MM.1S (cell line): ENCODE measurements at regions not wholly inside any gene's neighbourhood (a gene's known extent, or its start where the extent isn't known, plus 50 kb on each side); places are given as distances from the start of the nearest gene placed in this dataset.

Experiments
- DNase-seq: peaks from one replicate; pipeline ENCODE4 v3.0.0-alpha.2; 2015
- H2AFZ ChIP-seq: fragments of 300-600 bp; sonication (generic); 2 replicates; pipeline ENCODE4 v1.6.0; 2016; ENCODE audit warnings: antibody characterized with exemption, low read length
- H3F3A ChIP-seq: fragments of 300-600 bp; sonication (generic); 2 replicates; pipeline ENCODE4 v1.6.1; 2016; ENCODE audit warnings: mild to moderate bottlenecking, antibody characterized with exemption, low read length, moderate library complexity, mixed read lengths; ENCODE audit not compliant: insufficient read depth
- H3K27ac ChIP-seq: fragments of 300-600 bp; sonication (generic); 2 replicates; pipeline ENCODE4 v1.5.1; 2016; ENCODE audit warnings: mild to moderate bottlenecking, low read length
- H3K27me3 ChIP-seq: fragments of 300-600 bp; sonication (generic); replicated peaks from 2 replicates; pipeline ENCODE4 v1.6.0; 2016; ENCODE audit warnings: low read length; ENCODE audit not compliant: insufficient read depth
- H3K36me3 ChIP-seq: fragments of 300-600 bp; sonication (generic); replicated peaks from 2 replicates; pipeline ENCODE4 v1.6.1; 2016; ENCODE audit warnings: mild to moderate bottlenecking, low read length, mixed read lengths; ENCODE audit not compliant: insufficient read depth
- H3K4me1 ChIP-seq: fragments of 300-600 bp; sonication (generic); 2 replicates; pipeline ENCODE4 v1.6.1; 2016; ENCODE audit warnings: low read length, mixed read lengths
- H3K4me2 ChIP-seq: fragments of 300-600 bp; sonication (generic); 2 replicates; pipeline ENCODE4 v1.6.0; 2016; ENCODE audit warnings: low read depth, low read length
- H3K4me3 ChIP-seq: fragments of 300-600 bp; sonication (generic); 2 replicates; pipeline ENCODE4 v1.5.1; 2016; ENCODE audit warnings: low read length, mixed read lengths
- H3K79me2 ChIP-seq: fragments of 300-600 bp; sonication (generic); 2 replicates; pipeline ENCODE4 v1.6.1; 2016; ENCODE audit warnings: mixed run types, low read length, mixed read lengths
- H3K9ac ChIP-seq: fragments of 300-600 bp; sonication (generic); 2 replicates; pipeline ENCODE4 v1.6.1; 2016; ENCODE audit warnings: low read length, mixed read lengths
- H3K9me2 ChIP-seq: fragments of 300-600 bp; sonication (generic); replicated peaks from 2 replicates; pipeline ENCODE4 v1.6.1; 2016; ENCODE audit warnings: mild to moderate bottlenecking, low read length, mixed read lengths; ENCODE audit not compliant: insufficient read depth
- H3K9me3 ChIP-seq: fragments of 300-600 bp; sonication (generic); replicated peaks from 2 replicates; pipeline ENCODE4 v1.6.1; 2016; ENCODE audit warnings: mild to moderate bottlenecking, low read length, mixed read lengths; ENCODE audit not compliant: insufficient read depth
- H4K20me1 ChIP-seq: fragments of 300-600 bp; sonication (generic); 2 replicates; pipeline ENCODE4 v1.6.1; 2016; ENCODE audit warnings: mild to moderate bottlenecking, low read length, moderate library complexity, mixed read lengths; ENCODE audit not compliant: insufficient read depth
- CTCF ChIP-seq: fragments of 300-600 bp; sonication (generic); IDR thresholded peaks from 2 replicates; pipeline ENCODE4 v1.5.1; 2016; ENCODE audit warnings: antibody characterized with exemption, low read length, mixed read lengths
- EZH2 ChIP-seq: fragments of 300-600 bp; sonication (generic); optimal IDR thresholded peaks from 2 replicates; pipeline ENCODE3; 2017; ENCODE audit warnings: low read depth, mild to moderate bottlenecking, antibody characterized with exemption, low read length, mixed read lengths
- EZH2phosphoT487 ChIP-seq: fragments of 300-600 bp; sonication (generic); IDR thresholded peaks from 2 replicates; pipeline ENCODE4 v1.6.1; 2018; ENCODE audit warnings: antibody characterized with exemption, low read length

- no peak for DNase-seq
- no peak overlapping the region for H3K4me3 ChIP-seq
- H3K4me2 ChIP-seq, result no peak overlapping the region
- H3K4me1 ChIP-seq, result no peaks in the 10 kb centered on the region
- no peaks in the 10 kb centered on the region for H3F3A ChIP-seq
- H4K20me1 ChIP-seq, result no peaks in the 10 kb centered on the region
- H3K27me3 ChIP-seq, result no peaks in the 10 kb centered on the region
- no peak overlapping the region for H3K27ac ChIP-seq
- no peaks in the 10 kb centered on the region for H3K9me3 ChIP-seq
- H3K79me2 ChIP-seq, result no peaks in the 10 kb centered on the region
- no peak overlapping the region for H3K9ac ChIP-seq
- no peaks in the 10 kb centered on the region for H3K36me3 ChIP-seq
- no peaks in the 10 kb centered on the region for H3K9me2 ChIP-seq
- no peak for TF ChIP-seq CTCF
- TF ChIP-seq EZH2phosphoT487, result no peak
- no peak for TF ChIP-seq EZH2
- H2AFZ ChIP-seq, result no peak overlapping the region
Measured at GRCh38 chr10:3306050-3306449, 133.5 kb upstream of the PITRM1 start.

- Histone ChIP-seq H3K36me3 (no peaks in the 10 kb centered on the region), H3K9me3 (no peaks in the 10 kb centered on the region), H3F3A (no peaks in the 10 kb centered on the region), H3K4me1 (no peaks in the 10 kb centered on the region), H3K79me2 (no peaks in the 10 kb centered on the region), H4K20me1 (no peaks in the 10 kb centered on the region), H3K27ac (no peak overlapping the region), H3K27me3 (no peaks in the 10 kb centered on the region), H3K9ac (no peak overlapping the region), H3K4me2 (no peak overlapping the region), H3K4me3 (no peak overlapping the region), H2AFZ (no peak overlapping the region), H3K9me2 (no peaks in the 10 kb centered on the region)
- TF ChIP-seq EZH2, result no peak
- no peak for TF ChIP-seq CTCF
- no peak for TF ChIP-seq EZH2phosphoT487
- no peak for DNase-seq
Measured at GRCh38 chr10:3295582-3296151, 123.1 kb upstream of the PITRM1 start.

- Histone ChIP-seq H3K4me3 (no peak overlapping the region), H3K9me3 (no peaks in the 10 kb centered on the region), H3F3A (no peaks in the 10 kb centered on the region), H3K27ac (no peak overlapping the region), H3K4me1 (no peaks in the 10 kb centered on the region), H3K36me3 (no peaks in the 10 kb centered on the region), H3K27me3 (no peaks in the 10 kb centered on the region), H3K4me2 (no peak overlapping the region), H3K9ac (no peak overlapping the region), H4K20me1 (no peaks in the 10 kb centered on the region), H3K9me2 (no peaks in the 10 kb centered on the region), H2AFZ (no peak overlapping the region), H3K79me2 (no peaks in the 10 kb centered on the region)
- TF ChIP-seq EZH2phosphoT487, result no peak
- TF ChIP-seq EZH2, result no peak
- TF ChIP-seq CTCF, result no peak
- no peak for DNase-seq
Measured at GRCh38 chr10:3294919-3295581, 122.5 kb upstream of the PITRM1 start.
